KG1 (cell line): ENCODE measurements at regions not wholly inside any gene's neighbourhood (a gene's known extent, or its start where the extent isn't known, plus 50 kb on each side); places are given as distances from the start of the nearest gene placed in this dataset.

Experiments used
- DNase-seq: peaks from one replicate; lab custom pipeline; 2025; lab: John Stamatoyannopoulos, UW

DNA sequence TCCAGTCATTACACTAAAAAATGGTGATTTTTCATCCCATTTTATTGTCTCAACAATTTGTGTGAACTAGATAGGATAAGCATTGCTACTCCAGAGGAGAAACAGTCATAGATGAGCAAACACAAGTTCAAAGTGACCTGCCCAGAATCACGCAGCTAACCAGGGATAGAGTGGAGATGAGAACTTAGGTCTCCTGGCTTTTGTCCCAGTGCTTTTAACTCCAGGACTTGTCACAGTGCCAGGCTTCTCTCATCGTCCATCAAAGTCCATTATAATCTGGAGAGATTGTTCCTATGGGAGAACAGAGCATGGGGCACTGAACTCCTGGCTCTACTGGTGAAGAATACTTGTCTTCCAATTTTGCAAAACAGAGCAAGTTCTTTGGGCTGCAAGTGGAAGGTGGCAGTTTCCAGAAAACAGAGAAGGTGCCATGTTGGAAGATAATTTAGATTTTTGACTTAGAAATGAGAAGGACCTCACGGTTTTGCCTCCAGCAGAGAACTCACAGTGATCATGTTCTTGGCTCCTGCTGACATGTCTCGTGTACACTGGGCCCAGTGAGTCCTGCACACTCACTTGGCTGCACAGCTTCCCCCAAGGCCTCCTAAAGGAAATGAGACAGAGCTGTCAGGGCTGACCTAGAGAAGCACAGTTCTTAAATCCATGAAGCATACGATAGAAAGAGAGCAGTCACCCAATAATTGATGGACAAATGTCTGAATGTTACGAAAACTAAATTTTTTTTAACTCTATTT lies 322.9 kb upstream of the NRP1 start:
- DNase-seq, result no peak

- DNase-seq, result no peak
These were observed 321.5 kb upstream of the NRP1 start for GRCh38 chr10:33655921-33656320.

DNA sequence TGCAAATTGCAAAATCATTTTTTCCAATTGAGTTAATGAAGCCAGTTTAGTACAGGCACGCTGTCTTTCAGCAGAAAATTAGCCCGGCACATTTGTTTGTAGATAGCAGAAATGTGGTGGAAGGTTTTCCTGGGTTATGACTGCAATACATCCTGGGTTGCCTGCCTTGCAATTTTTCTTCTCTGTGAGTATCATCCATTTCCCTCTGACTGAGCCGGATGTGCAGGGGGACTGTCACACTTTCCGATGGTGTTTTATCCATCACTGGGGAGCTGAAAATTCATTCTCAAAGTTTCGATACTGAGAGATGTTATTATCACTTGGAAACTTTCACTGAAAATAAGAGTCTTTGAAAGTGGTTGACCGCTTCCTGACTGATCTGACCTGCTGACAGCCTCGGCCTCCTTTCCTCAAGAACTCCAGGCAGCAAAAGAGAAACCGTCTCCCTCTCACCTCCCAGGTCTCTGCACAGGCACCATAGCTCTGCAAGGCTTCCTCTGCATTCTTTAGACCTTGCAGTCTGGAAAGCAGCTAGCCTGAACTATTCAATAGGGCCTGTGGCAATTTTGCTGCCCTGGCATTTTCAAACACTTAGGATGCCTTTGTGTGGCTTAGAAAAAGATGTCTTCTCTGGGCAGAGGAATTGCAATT lies 320.8 kb upstream of the NRP1 start:
- no peak for DNase-seq

GRCh38 chr10:33653584-33654367 lies 319.3 kb upstream of the NRP1 start:
- no peak for DNase-seq

DNA sequence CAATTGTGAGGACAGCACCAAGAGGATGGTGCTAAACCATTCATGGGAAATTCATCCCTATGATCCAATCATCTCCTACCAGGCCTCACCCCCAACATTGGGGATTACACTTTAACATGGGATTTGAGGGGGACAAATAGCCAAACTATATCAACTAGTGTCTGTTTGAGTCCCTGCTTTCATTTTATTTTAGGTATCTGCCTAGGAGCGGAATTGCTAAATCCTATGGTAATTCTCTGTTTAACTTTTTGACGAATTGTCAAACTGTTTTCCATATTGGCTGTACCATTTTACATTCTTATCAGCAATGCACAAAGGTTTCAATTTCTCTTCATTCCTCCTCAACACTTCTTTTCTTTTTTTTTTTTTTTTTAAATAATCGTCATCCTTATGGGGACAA lies 318.4 kb upstream of the NRP1 start:
- no peak for DNase-seq

DNA sequence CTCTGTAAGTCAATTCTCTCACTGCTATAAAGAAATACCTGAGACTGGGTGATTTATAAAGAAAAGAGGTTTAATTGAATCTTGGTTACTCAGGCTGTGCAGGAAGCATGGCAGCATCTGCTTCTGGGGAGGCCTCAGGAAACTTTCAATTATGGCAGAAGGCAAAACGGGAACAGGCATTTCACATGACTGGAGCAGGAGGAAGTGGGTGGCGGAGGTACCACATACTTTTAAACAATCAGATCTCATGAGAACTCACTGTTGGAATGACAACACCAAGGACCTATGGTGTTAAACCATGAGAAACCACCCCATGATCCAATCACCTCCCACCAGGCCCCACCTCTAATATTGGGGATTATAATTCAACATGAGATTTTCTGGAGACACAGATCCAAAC lies 315.7 kb upstream of the NRP1 start:
- DNase-seq, result peak; percentile 19

DNA sequence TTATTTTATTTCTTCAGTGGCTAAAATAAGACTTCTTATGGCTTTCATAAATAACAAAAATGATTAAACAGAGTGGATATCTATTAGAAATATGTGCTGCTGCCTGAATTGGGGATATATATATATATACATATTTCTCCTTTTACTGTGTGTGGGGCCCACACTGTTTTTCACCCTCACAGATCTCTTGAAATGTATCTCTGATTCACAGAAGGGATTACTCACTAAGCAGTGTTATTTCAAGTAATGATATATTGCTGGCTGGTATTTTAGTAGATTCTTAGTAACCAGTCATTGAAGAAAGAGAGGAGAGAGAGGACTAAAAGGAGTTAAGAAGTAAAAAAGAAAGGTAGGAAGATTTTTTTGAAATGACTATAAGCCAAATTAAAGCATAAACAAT lies 308.6 kb upstream of the NRP1 start:
- no peak for DNase-seq

DNA sequence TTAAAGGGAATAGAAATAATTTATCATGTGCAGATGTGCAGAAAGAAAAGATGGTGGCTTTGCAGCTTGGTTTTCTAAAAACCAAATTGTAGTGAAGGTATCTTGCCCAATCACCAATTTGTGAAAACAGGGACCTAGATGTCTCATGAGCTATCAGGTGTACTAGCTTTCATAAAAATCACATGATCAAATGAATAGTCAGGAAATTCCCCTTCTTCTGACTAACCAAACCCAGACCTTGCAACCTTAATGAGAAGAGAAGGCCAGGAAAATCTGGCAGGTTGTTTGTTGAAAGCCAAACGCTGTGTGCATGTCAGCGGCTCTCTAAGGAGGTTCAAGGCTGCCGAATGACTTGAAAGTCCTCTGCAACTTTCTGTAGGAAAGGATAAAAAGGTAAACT lies 304.4 kb upstream of the NRP1 start:
- no peak for DNase-seq

DNA sequence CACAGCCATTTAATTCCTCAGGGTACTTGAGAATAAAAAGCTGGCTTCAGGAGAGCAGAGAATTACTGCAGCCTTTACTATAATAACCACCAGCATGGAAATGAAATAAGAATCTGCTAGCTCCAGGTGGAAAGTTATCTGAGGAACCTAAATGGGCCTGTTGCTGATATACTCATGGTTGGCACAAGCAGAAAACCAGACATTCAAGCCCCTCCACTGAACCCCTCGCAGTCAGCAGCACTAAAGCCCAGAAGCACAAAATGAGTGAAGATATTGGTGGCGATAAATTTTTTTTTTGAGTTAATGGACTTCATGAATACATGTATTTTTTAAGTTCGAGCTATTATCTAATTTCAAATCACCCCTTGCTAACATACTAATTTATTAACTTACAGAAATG lies 303.9 kb upstream of the NRP1 start:
- DNase-seq, result no peak

DNA sequence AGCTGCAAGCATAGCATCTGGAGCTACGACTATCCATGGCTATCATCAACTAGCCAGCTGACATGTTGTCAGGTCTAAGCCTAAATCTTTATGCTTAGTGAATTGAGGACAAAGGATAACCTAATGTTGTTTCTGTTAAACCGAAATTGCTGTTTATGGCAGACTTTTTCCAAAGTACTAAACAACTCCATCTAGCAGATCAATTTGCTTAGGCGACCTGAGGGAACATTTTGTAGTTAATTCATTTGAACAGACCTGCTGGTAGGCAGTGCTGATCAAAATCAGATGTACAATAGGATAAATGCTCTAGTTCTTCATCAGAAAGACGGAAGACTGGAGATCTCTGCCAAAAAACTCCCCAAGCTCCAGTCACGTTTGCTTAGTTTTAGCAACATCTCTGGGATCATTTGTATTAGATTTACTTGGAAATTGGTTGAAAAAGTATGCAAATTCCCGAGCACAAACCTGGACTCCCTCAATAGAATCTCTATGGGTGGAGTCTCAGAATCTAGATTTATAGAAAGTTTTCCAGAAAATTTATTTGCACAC lies 301.6 kb upstream of the NRP1 start:
- DNase-seq, result no peak

DNA sequence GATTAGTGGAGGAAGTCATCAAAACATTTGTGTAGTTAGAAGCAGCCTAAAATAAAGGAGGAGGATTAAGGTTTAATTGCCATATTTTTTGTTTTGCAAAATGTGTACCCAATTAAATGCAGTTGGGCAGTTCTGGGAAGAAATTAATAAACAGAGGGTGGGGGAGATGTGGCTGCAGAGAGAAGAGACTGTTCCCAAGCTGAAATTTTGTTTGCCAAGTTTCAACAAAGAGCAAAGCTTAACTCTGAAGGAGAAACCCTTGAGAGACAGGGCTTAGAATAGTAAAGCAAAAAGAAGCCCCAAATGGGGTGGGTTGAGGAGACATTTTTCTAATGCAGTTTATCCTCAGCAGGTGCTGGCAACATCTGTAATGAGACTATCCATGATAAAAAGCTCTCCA lies 298.0 kb upstream of the NRP1 start:
- no peak for DNase-seq

GRCh38 chr10:33631991-33632390 lies 297.5 kb upstream of the NRP1 start:
- DNase-seq, result no peak

GRCh38 chr10:33630761-33631160 lies 296.3 kb upstream of the NRP1 start:
- DNase-seq, result no peak

DNA sequence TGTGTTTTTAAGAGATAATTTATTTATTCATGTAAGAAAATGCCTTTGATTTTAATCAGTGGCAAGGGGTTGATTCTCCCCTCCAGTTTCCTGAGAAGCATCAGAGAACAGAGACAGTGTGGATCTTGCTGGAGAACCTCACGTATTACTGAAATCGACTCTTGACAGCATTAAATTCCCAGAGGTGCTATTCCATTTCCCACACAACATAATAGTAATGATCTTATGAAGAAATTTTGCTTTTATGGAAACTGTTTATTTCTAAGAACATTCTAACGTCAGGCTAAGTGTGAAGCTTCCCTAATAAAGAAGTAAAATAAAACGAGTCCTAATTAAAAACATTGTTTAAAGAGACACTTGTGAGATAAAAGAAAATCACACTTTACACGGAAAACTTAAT lies 293.1 kb upstream of the NRP1 start:
- DNase-seq, result no peak

GRCh38 chr10:33626798-33627466 lies 292.5 kb upstream of the NRP1 start:
- no peak for DNase-seq

DNA sequence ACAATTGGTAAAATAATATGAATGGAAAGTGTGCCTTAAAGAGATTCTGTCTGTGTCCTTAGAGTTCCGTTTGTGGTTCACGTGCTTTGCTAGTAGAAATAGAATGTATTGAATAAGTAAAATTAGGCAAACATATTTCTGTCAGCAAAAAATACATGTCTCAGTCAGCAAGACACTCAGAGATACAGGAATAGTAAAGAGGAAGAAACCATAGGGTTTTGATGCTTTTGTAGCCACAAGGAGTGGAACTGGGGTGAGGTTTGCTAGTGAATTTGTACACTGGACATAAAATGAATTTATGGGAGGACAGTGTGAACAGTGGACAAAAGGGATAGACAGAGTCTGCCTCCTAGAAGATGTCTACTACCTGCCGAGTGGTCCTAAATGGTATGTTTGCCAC lies 289.2 kb upstream of the NRP1 start:
- no peak for DNase-seq

- peak; percentile 69 for DNase-seq
These were observed 286.6 kb upstream of the NRP1 start for GRCh38 chr10:33621101-33621500.

DNA sequence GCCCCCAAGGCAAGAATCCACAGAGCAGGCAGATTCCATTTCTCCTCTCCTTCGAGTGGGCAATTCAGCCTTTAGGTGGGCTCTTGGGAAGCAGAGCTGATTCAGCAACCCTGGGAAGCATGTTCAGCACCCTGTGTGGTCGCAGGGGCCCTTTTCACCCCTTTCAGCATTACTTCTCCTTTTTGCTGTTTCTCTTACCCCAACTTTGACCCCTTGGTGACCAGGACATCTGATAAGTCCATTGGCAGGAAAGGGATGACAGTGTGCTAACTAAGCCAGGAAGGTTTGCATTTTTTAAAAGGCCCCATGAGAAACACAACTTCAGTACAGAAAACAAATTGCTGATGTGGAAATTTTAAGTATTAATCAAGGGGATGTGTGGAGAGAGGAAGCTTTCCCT lies 283.7 kb upstream of the NRP1 start:
- DNase-seq, result peak; percentile 48

GRCh38 chr10:33617381-33618080 lies 283.1 kb upstream of the NRP1 start:
- DNase-seq, result no peak

GRCh38 chr10:33616956-33617355 lies 282.5 kb upstream of the NRP1 start:
- DNase-seq, result no peak

- DNase-seq, result no peak
These were observed 278.1 kb upstream of the NRP1 start for GRCh38 chr10:33612551-33612950.

DNA sequence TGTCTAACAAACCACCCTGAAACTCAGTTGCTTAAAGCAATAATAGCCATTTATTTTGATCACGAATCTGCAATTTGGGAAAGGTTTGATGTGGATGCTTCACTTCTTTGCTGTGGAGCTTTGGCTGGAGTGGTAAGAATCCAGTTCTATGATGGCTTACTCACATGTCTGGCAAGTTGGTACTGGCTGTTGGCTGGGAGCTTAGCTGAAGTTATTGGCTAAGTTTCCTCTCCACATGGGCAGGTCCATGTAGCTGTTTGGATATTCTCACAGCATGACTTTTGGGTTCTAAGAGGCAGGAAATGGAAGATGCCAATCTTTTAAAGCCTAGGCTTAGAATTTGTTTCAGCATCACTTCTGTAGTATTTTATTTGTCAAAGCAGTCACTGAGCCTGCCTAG lies 277.6 kb upstream of the NRP1 start:
- no peak for DNase-seq
